ENCODE measurements at regions not wholly inside any gene's neighbourhood (a gene's known extent, or its start where the extent isn't known, plus 50 kb on each side); places are given as distances from the start of the nearest gene placed in this dataset.

GRCh38 chr4:28451346-28451745 is 1590.7 kb downstream of the STIM2 start:
- TF ChIP-seq GATA2 (IDR thresholded peaks at IDR 0.05; ENCODE audit: low read depth, low read length) (no peak), GATA3 (IDR thresholded peaks at IDR 0.05; ENCODE audit: low read depth, low read length) (no peak)

Measured in SH-SY5Y (cell line).